H1 (cell line): ENCODE measurements at regions not wholly inside any gene's neighbourhood (a gene's known extent, or its start where the extent isn't known, plus 50 kb on each side); places are given as distances from the start of the nearest gene placed in this dataset.

Experiments used
- CBX8 ChIP-seq: fragments of 300-800, 300-1000 bp; sonication (generic); IDR thresholded peaks from 2 replicates; pipeline ENCODE4 v1.7.1; 2016; ENCODE audit warnings: low read depth, low read length, borderline replicate concordance
- GTF2F1 ChIP-seq: IDR thresholded peaks from 2 replicates; pipeline ENCODE4 v1.6.1; 2012; ENCODE audit warnings: low read depth, low read length, improper control_type of control experiment, borderline replicate concordance
- MAFK ChIP-seq: IDR thresholded peaks from 2 replicates; pipeline ENCODE4 v1.6.1; 2012; ENCODE audit warnings: low read depth, mild to moderate bottlenecking, improper control_type of control experiment, low read length
- RFX5 ChIP-seq: IDR thresholded peaks from 2 replicates; pipeline ENCODE4 v1.6.1; 2011; ENCODE audit warnings: low read depth, low read length, improper control_type of control experiment, borderline replicate concordance

- TF ChIP-seq GTF2F1: no peak
- no peak for TF ChIP-seq CBX8
- TF ChIP-seq RFX5: no peak
- no peak for TF ChIP-seq MAFK
Measured at GRCh38 chr3:59366218-59366617, 316.4 kb upstream of the CFAP20DC start (continued).
